HEK293 (cell line): ENCODE measurements at regions not wholly inside any gene's neighbourhood (a gene's known extent, or its start where the extent isn't known, plus 50 kb on each side); places are given as distances from the start of the nearest gene placed in this dataset.

Experiments
- CTCF ChIP-seq: fragments of 450-650 bp; formaldehyde crosslinking; IDR thresholded peaks from 2 replicates; pipeline ENCODE4 v1.5.1; 2016; ENCODE audit warnings: missing biosample characterization, missing genetic modification characterization
- FEZF1 ChIP-seq: fragments of 450-650 bp; formaldehyde crosslinking; IDR thresholded peaks from 2 replicates; pipeline ENCODE4 v1.5.1; 2016; ENCODE audit warnings: missing biosample characterization, missing genetic modification characterization
- PRDM1 ChIP-seq: fragments of 450-650 bp; formaldehyde crosslinking; IDR thresholded peaks from 2 replicates; pipeline ENCODE4; 2016; ENCODE audit warnings: missing biosample characterization, missing genetic modification characterization
- SALL2 ChIP-seq: fragments of 450-650 bp; formaldehyde crosslinking; IDR thresholded peaks from 2 replicates; pipeline ENCODE4 v1.5.0; 2017; ENCODE audit warnings: missing biosample characterization, mild to moderate bottlenecking, missing genetic modification characterization, borderline replicate concordance
- ZBTB21 ChIP-seq: fragments of 450-650 bp; formaldehyde crosslinking; IDR thresholded peaks from 2 replicates; pipeline ENCODE4 v1.5.1; 2017; ENCODE audit warnings: missing biosample characterization, missing genetic modification characterization
- ZNF114 ChIP-seq: fragments of 450-650 bp; formaldehyde crosslinking; IDR thresholded peaks from 2 replicates; pipeline ENCODE4 v1.5.0; 2017; ENCODE audit warnings: missing biosample characterization, missing genetic modification characterization
- ZNF121 ChIP-seq: fragments of 450-650 bp; formaldehyde crosslinking; IDR thresholded peaks from 2 replicates; pipeline ENCODE4 v1.5.1; 2016; ENCODE audit warnings: missing biosample characterization, missing genetic modification characterization
- ZNF146 ChIP-seq: fragments of 450-650 bp; formaldehyde crosslinking; IDR thresholded peaks from 2 replicates; pipeline ENCODE4 v1.5.1; 2016; ENCODE audit warnings: missing biosample characterization, missing genetic modification characterization
- ZNF214 ChIP-seq: fragments of 450-650 bp; formaldehyde crosslinking; IDR thresholded peaks from 2 replicates; pipeline ENCODE4 v1.5.1; 2017; ENCODE audit warnings: missing biosample characterization, mild to moderate bottlenecking, missing genetic modification characterization, borderline replicate concordance
- ZNF274 ChIP-seq, 2 experiments: fragments of 200-500 bp in 1 of 2; fragments of 450-650 bp in 1 of 2; sonication (Bioruptor generic) in 1 of 2; formaldehyde crosslinking in 1 of 2; IDR thresholded peaks; 2 replicates each; pipeline versions ENCODE4 v1.5.1 to v1.6.1; 2014 to 2016; ENCODE audit warnings: borderline replicate concordance in 1 of 2, inconsistent platforms in 1 of 2, low read length in 1 of 2, missing biosample characterization in 1 of 2, missing genetic modification characterization in 1 of 2
- ZNF423 ChIP-seq: fragments of 450-650 bp; formaldehyde crosslinking; IDR thresholded peaks from 2 replicates; pipeline ENCODE4 v1.5.1; 2016; ENCODE audit warnings: missing biosample characterization, missing genetic modification characterization
- ZNF433 ChIP-seq: fragments of 450-650 bp; formaldehyde crosslinking; IDR thresholded peaks from 2 replicates; pipeline ENCODE4 v1.5.1; 2016; ENCODE audit warnings: missing biosample characterization, missing genetic modification characterization, low read depth
- ZNF707 ChIP-seq: fragments of 450-650 bp; formaldehyde crosslinking; IDR thresholded peaks from 2 replicates; pipeline ENCODE4 v1.5.1; 2016; ENCODE audit warnings: missing biosample characterization, missing genetic modification characterization

DNA sequence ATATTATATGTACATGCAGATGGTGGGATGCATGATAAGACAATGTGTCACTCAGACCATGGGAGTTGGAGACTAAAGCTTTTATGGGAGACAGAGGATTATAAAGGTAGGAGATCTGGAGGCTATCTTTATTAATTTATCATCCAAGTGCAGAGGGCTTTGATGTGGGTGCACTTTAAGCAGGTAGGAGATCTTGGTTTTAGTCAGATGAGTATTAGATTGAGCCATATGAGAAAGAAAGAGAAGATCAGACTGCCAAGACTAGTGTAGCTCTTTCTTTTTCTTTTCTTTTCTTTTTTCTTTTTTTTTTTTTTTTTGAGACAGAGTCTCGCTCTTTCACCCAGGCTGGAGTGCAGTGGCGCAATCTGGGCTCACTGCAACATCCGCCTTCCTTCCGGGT lies 84.9 kb upstream of the CAMK2D start:
- no peak for TF ChIP-seq CTCF (tag by site-specific recombination)
- no peak for TF ChIP-seq ZNF121 (tag by site-specific recombination)
- TF ChIP-seq FEZF1 (tag by site-specific recombination) = no peak
- no peak for TF ChIP-seq PRDM1 (tag by site-specific recombination)
- TF ChIP-seq ZNF707 (tag by site-specific recombination) = no peak
- no peak for TF ChIP-seq SALL2 (tag by site-specific recombination)
- TF ChIP-seq ZNF146 (tag by site-specific recombination) = no peak
- no peak for TF ChIP-seq ZNF433
- no peak for TF ChIP-seq ZBTB21
- no peak for TF ChIP-seq ZNF214 (tag by site-specific recombination)
- TF ChIP-seq ZNF274 (IDR thresholded peaks at IDR 0.05; ENCODE audit: low read length) = no peak
- no peak for TF ChIP-seq ZNF274 (tag by site-specific recombination; IDR thresholded peaks at IDR 0.05; ENCODE audit: borderline replicate concordance)
- TF ChIP-seq ZNF423 (tag by site-specific recombination) = no peak
- no peak for TF ChIP-seq ZNF114
